ENCODE measurements at regions not wholly inside any gene's neighbourhood (a gene's known extent, or its start where the extent isn't known, plus 50 kb on each side); places are given as distances from the start of the nearest gene placed in this dataset.
"Not testable (repeated sequence)": the region's sequence is repeated elsewhere in the genome, so short reads cannot be mapped to it uniquely, and the experiment has no call there.

- no peak for DNase-seq
Measured at GRCh38 chrX:27136325-27136724, 326.8 kb downstream of the PPP4R3C start.

- DNase-seq = no peak
Measured at GRCh38 chrX:27132862-27133261, 330.3 kb downstream of the PPP4R3C start.

- DNase-seq = not testable (repeated sequence)
Measured at GRCh38 chrX:27087176-27087575, 376.0 kb downstream of the PPP4R3C start.

GRCh38 chrX:27086237-27086636 is 376.9 kb downstream of the PPP4R3C start:
- DNase-seq = no peak

- no peak for DNase-seq
Measured at GRCh38 chrX:27085346-27085745, 377.8 kb downstream of the PPP4R3C start.

GRCh38 chrX:27078371-27078770 is 384.8 kb downstream of the PPP4R3C start:
- DNase-seq = no peak

GRCh38 chrX:27057883-27058282 is 405.3 kb downstream of the PPP4R3C start:
- no peak for DNase-seq

GRCh38 chrX:27039332-27039731 is 423.8 kb downstream of the PPP4R3C start:
- no peak for DNase-seq

- no peak for DNase-seq
Measured at GRCh38 chrX:27008486-27008885, 454.7 kb downstream of the PPP4R3C start.

GRCh38 chrX:26999634-27000033 is 463.5 kb downstream of the PPP4R3C start:
- DNase-seq = no peak

GRCh38 chrX:26958261-26958660 is 504.9 kb downstream of the PPP4R3C start:
- DNase-seq = no peak

GRCh38 chrX:26954029-26954428 is 509.1 kb downstream of the PPP4R3C start:
- no peak for DNase-seq

- no peak for DNase-seq
Measured at GRCh38 chrX:26952213-26952612, 510.9 kb downstream of the PPP4R3C start.

GRCh38 chrX:26927419-26927818 is 535.7 kb downstream of the PPP4R3C start:
- DNase-seq = no peak

- no peak for DNase-seq
Measured at GRCh38 chrX:26925088-26925487, 538.1 kb downstream of the PPP4R3C start.

- no peak for DNase-seq
Measured at GRCh38 chrX:26922278-26922677, 540.9 kb downstream of the PPP4R3C start.

GRCh38 chrX:26918631-26919030 is 544.5 kb downstream of the PPP4R3C start:
- DNase-seq = no peak

- no peak for DNase-seq
Measured at GRCh38 chrX:26916991-26917390, 546.1 kb downstream of the PPP4R3C start.

GRCh38 chrX:26915064-26915463 is 548.1 kb downstream of the PPP4R3C start:
- no peak for DNase-seq

- no peak for DNase-seq
Measured at GRCh38 chrX:26914232-26914631, 548.9 kb downstream of the PPP4R3C start.

- not testable (repeated sequence) for DNase-seq
Measured at GRCh38 chrX:26911785-26912184, 551.4 kb downstream of the PPP4R3C start.

- DNase-seq = no peak
Measured at GRCh38 chrX:26909728-26910127, 553.4 kb downstream of the PPP4R3C start.

- no peak for DNase-seq
Measured at GRCh38 chrX:26908218-26908617, 554.9 kb downstream of the PPP4R3C start.

GRCh38 chrX:26889574-26889973 is 573.6 kb downstream of the PPP4R3C start:
- no peak for DNase-seq

GRCh38 chrX:26873736-26874135 is 589.4 kb downstream of the PPP4R3C start:
- no peak for DNase-seq

- DNase-seq = no peak
Measured at GRCh38 chrX:26871967-26872366, 591.2 kb downstream of the PPP4R3C start.

Data from CD4-positive, alpha-beta T cell treated with Interleukin-21 for 1 hour (primary cell).